H1 (cell line): ENCODE measurements at regions not wholly inside any gene's neighbourhood (a gene's known extent, or its start where the extent isn't known, plus 50 kb on each side); places are given as distances from the start of the nearest gene placed in this dataset.

Source experiments
- CTCF ChIA-PET: fragments of 300-600 bp; sonication (Branson Sonifier 250); formaldehyde crosslinking; loops from one replicate; lab custom pipeline; 2021; ENCODE audit not compliant: partially characterized antibody; lab: Charles Lee
- POLR2A ChIA-PET: fragments of 300-600 bp; sonication (Branson Sonifier 250); formaldehyde crosslinking; loops from one replicate; lab custom pipeline; 2021; ENCODE audit warnings: inconsistent platforms; ENCODE audit not compliant: partially characterized antibody; lab: Charles Lee
- DNase-seq, 2 experiments: peaks; one replicate each; pipeline versions ENCODE4 v3.0.0 to v3.0.0-alpha.2; 2010 to 2022; ENCODE audit warnings: low spot score in 2 of 2, low read depth in 1 of 2, mixed read lengths in 1 of 2
- FAIRE-seq: peaks from 2 replicates; lab custom pipeline; 2011; peaks lifted over from hg19 to GRCh38; lab: Jason Lieb, UNC
- H2AFZ ChIP-seq: 2 replicates; pipeline ENCODE4 v1.8.1; 2012; ENCODE audit warnings: low read length, inconsistent platforms
- H2AK5ac ChIP-seq: 2 replicates; pipeline ENCODE4 v1.6.1; 2013; ENCODE audit warnings: low read depth, low read length
- H2BK120ac ChIP-seq: replicated peaks from 2 replicates; pipeline ENCODE3; 2013; ENCODE audit warnings: low read depth, low read length, inconsistent platforms
- H2BK12ac ChIP-seq: 2 replicates; pipeline ENCODE4 v1.6.1; 2013; ENCODE audit warnings: low read depth, low read length
- H2BK15ac ChIP-seq: 2 replicates; pipeline ENCODE4 v1.6.1; 2013; ENCODE audit warnings: low read length
- H2BK20ac ChIP-seq: 2 replicates; pipeline ENCODE4 v1.6.1; 2013; ENCODE audit warnings: low read length
- H2BK5ac ChIP-seq: 2 replicates; pipeline ENCODE4 v1.6.1; 2013; ENCODE audit warnings: low read depth, low read length
- H3K14ac ChIP-seq: 2 replicates; pipeline ENCODE4 v1.6.1; 2013; ENCODE audit warnings: inconsistent platforms; ENCODE audit not compliant: insufficient read length
- H3K18ac ChIP-seq: 2 replicates; pipeline ENCODE4 v1.6.1; 2013; ENCODE audit warnings: low read length; ENCODE audit errors: extremely low read depth
- H3K23ac ChIP-seq: 2 replicates; pipeline ENCODE4 v1.6.1; 2013; ENCODE audit warnings: inconsistent platforms; ENCODE audit not compliant: insufficient read length
- H3K23me2 ChIP-seq: 2 replicates; pipeline ENCODE4 v1.6.1; 2013; ENCODE audit warnings: low read depth, low read length
- H3K27ac ChIP-seq: 2 replicates; pipeline ENCODE4 v1.6.1; 2011; ENCODE audit warnings: low read depth, low read length, inconsistent platforms
- H3K27me3 ChIP-seq, 4 experiments: replicated peaks in 1 of 4; 1 replicate in 1 of 4; 2 replicates in 3 of 4; pipeline versions ENCODE4 v1.6.1 to v1.8.1; 2011 to 2013; ENCODE audit warnings: low read length in 3 of 4, mild to moderate bottlenecking in 3 of 4, inconsistent platforms in 2 of 4, mixed read lengths in 2 of 4, moderate library complexity in 1 of 4; ENCODE audit not compliant: control insufficient read depth in 3 of 4, insufficient read depth in 3 of 4; ENCODE audit errors: extremely low read depth in 1 of 4
- H3K36me3 ChIP-seq, 4 experiments: 2 replicates each; pipeline versions ENCODE4 v1.6.1 to v1.8.1; 2011 to 2013; ENCODE audit warnings: mild to moderate bottlenecking in 4 of 4, low read length in 3 of 4, moderate library complexity in 2 of 4, control low read depth in 1 of 4, inconsistent platforms in 1 of 4; ENCODE audit not compliant: insufficient read depth in 4 of 4, control insufficient read depth in 2 of 4
- H3K4ac ChIP-seq: replicated peaks from 2 replicates; pipeline ENCODE3; 2013; ENCODE audit warnings: low read length, low read depth, mixed read lengths, inconsistent platforms; ENCODE audit not compliant: insufficient read length
- H3K4me1 ChIP-seq, 4 experiments: replicated peaks in 1 of 4; 1 replicate in 1 of 4; 2 replicates in 3 of 4; pipeline versions ENCODE4 v1.6.1 to v1.8.1; 2011 to 2013; ENCODE audit warnings: low read length in 3 of 4, inconsistent platforms in 2 of 4, mixed read lengths in 1 of 4; ENCODE audit not compliant: insufficient read depth in 4 of 4, control insufficient read depth in 3 of 4
- H3K4me2 ChIP-seq, 2 experiments: 2 replicates each; pipeline versions ENCODE4 v1.6.1 to v1.8.1; 2011 to 2013; ENCODE audit warnings: low read depth in 2 of 2, low read length in 2 of 2, control low read depth in 1 of 2, inconsistent platforms in 1 of 2, mild to moderate bottlenecking in 1 of 2; ENCODE audit not compliant: insufficient read depth in 1 of 2
- H3K4me3 ChIP-seq, 4 experiments: fragments of 200-600, 300-600 bp in 1 of 4; sonication (generic), shearing (Covaris generic), sonication (Bioruptor Twin) in 1 of 4; 2 replicates each; pipeline versions ENCODE4 v1.5.1 to v1.8.1; 2011 to 2016; ENCODE audit warnings: low read length in 4 of 4, low read depth in 3 of 4, control low read depth in 2 of 4, inconsistent platforms in 2 of 4, mild to moderate bottlenecking in 2 of 4, mixed read lengths in 1 of 4, moderate library complexity in 1 of 4; ENCODE audit not compliant: insufficient read depth in 2 of 4; ENCODE audit errors: extremely low read depth in 1 of 4
- H3K56ac ChIP-seq: replicated peaks from 2 replicates; pipeline ENCODE3; 2013; ENCODE audit warnings: low read depth, mild to moderate bottlenecking, mixed read lengths, low read length, inconsistent platforms; ENCODE audit not compliant: insufficient read length
- H3K79me1 ChIP-seq: 2 replicates; pipeline ENCODE4 v1.6.1; 2013; ENCODE audit warnings: low read depth, low read length, control low read depth
- H3K79me2 ChIP-seq, 2 experiments: 2 replicates each; pipeline versions ENCODE4 v1.6.1 to v1.8.1; 2012 to 2013; ENCODE audit warnings: low read length in 2 of 2, mild to moderate bottlenecking in 2 of 2, inconsistent platforms in 1 of 2; ENCODE audit not compliant: insufficient read depth in 2 of 2, control insufficient read depth in 1 of 2
- H3K9ac ChIP-seq, 4 experiments: replicated peaks in 1 of 4; 1 replicate in 1 of 4; 2 replicates in 3 of 4; pipeline versions ENCODE4 v1.6.1 to v1.8.1; 2011 to 2013; ENCODE audit warnings: low read depth in 3 of 4, low read length in 3 of 4, control low read depth in 2 of 4, mild to moderate bottlenecking in 2 of 4, moderate library complexity in 2 of 4, inconsistent platforms in 1 of 4; ENCODE audit errors: extremely low read depth in 1 of 4
- H3K9me3 ChIP-seq, 2 experiments: 2 replicates each; pipeline versions ENCODE4 v1.6.1 to v1.8.1; 2012 to 2013; ENCODE audit warnings: mild to moderate bottlenecking in 2 of 2, moderate library complexity in 2 of 2, control low read depth in 1 of 2, inconsistent platforms in 1 of 2, low read depth in 1 of 2, low read length in 1 of 2, mixed read lengths in 1 of 2; ENCODE audit not compliant: insufficient read depth in 2 of 2
- H4K20me1 ChIP-seq, 2 experiments: replicated peaks in 1 of 2; 2 replicates each; pipeline versions ENCODE3 to v1.8.1; 2011 to 2013; ENCODE audit warnings: inconsistent platforms in 2 of 2, low read length in 2 of 2, mild to moderate bottlenecking in 1 of 2; ENCODE audit not compliant: insufficient read depth in 2 of 2, control insufficient read depth in 1 of 2
- H4K5ac ChIP-seq: 2 replicates; pipeline ENCODE4 v1.6.1; 2013; ENCODE audit warnings: low read length, low read depth, mixed read lengths, inconsistent platforms; ENCODE audit not compliant: insufficient read length
- H4K8ac ChIP-seq: 2 replicates; pipeline ENCODE4 v1.8.0; 2013; ENCODE audit warnings: mild to moderate bottlenecking, moderate library complexity, low read length, inconsistent platforms; ENCODE audit not compliant: insufficient read depth; ENCODE audit errors: extremely low read depth
- H4K91ac ChIP-seq: replicated peaks from 2 replicates; pipeline ENCODE3; 2013; ENCODE audit warnings: low read length, mixed read lengths, inconsistent platforms; ENCODE audit not compliant: insufficient read length
- ATF2 ChIP-seq: IDR thresholded peaks from 2 replicates; pipeline ENCODE4 v1.6.1; 2012; ENCODE audit warnings: low read length, inconsistent platforms
- BCL11A ChIP-seq, 2 experiments: IDR thresholded peaks; one replicate each; pipeline ENCODE4 v1.6.1; 2011; ENCODE audit warnings: low read depth in 2 of 2, low read length in 2 of 2, mild to moderate bottlenecking in 2 of 2
- CEBPB ChIP-seq: IDR thresholded peaks from 2 replicates; pipeline ENCODE4 v1.6.1; 2012; ENCODE audit warnings: low read depth, low read length
- EGR1 ChIP-seq: IDR thresholded peaks from 2 replicates; pipeline ENCODE4 v1.6.1; 2011; ENCODE audit warnings: low read depth, low read length, borderline replicate concordance
- EP300 ChIP-seq, 2 experiments: IDR thresholded peaks; 1 replicate in 1 of 2; 2 replicates in 1 of 2; pipeline ENCODE4 v1.6.1; 2011 to 2012; ENCODE audit warnings: low read depth in 2 of 2, low read length in 2 of 2, mild to moderate bottlenecking in 2 of 2, borderline replicate concordance in 1 of 2, inconsistent platforms in 1 of 2, moderate library complexity in 1 of 2
- GTF2F1 ChIP-seq: IDR thresholded peaks from 2 replicates; pipeline ENCODE4 v1.6.1; 2012; ENCODE audit warnings: low read depth, low read length, improper control_type of control experiment, borderline replicate concordance
- JUND ChIP-seq: IDR thresholded peaks from 2 replicates; pipeline ENCODE4 v1.6.1; 2011; ENCODE audit warnings: mild to moderate bottlenecking, improper control_type of control experiment, low read length
- KDM5A ChIP-seq: fragments of 200-600 bp; IDR thresholded peaks from 2 replicates; pipeline ENCODE4 v1.7.1; 2012; ENCODE audit warnings: mild to moderate bottlenecking, low read length, inconsistent platforms, mixed read lengths
- POLR2A ChIP-seq, 2 experiments: IDR thresholded peaks; 1 replicate in 1 of 2; 2 replicates in 1 of 2; pipeline ENCODE4 v1.6.1; 2011; ENCODE audit warnings: low read depth in 2 of 2, low read length in 2 of 2, mild to moderate bottlenecking in 2 of 2; ENCODE audit errors: control extremely low read depth in 1 of 2
- RAD21 ChIP-seq, 2 experiments: IDR thresholded peaks in 1 of 2; conservative IDR thresholded peaks in 1 of 2; 2 replicates each; pipeline ENCODE4 v1.6.1; 2011; ENCODE audit warnings: low read depth in 2 of 2, low read length in 2 of 2, improper control_type of control experiment in 1 of 2, inconsistent platforms in 1 of 2, mild to moderate bottlenecking in 1 of 2, moderate library complexity in 1 of 2
- RBBP5 ChIP-seq: IDR thresholded peaks from 2 replicates; pipeline ENCODE4 v1.7.1; 2012; ENCODE audit warnings: low read depth, mild to moderate bottlenecking, inconsistent platforms, low read length, moderate library complexity, borderline replicate concordance
- SP1 ChIP-seq: IDR thresholded peaks from 2 replicates; pipeline ENCODE4 v1.6.1; 2011; ENCODE audit warnings: low read depth, low read length
- SP2 ChIP-seq: IDR thresholded peaks from 2 replicates; pipeline ENCODE4 v1.6.1; 2012; ENCODE audit warnings: mild to moderate bottlenecking, low read length, inconsistent platforms
- SP4 ChIP-seq: IDR thresholded peaks from 2 replicates; pipeline ENCODE4 v1.6.1; 2012; ENCODE audit warnings: low read length, inconsistent platforms
- YY1 ChIP-seq: IDR thresholded peaks from 2 replicates; pipeline ENCODE4 v1.6.1; 2011; ENCODE audit warnings: low read depth, mild to moderate bottlenecking, low read length
- WGBS, 2 experiments: shearing (Covaris generic) in 1 of 2; methylation state at CpG; one replicate each; pipeline versions ENCODE4 v1.1.6 to v1.1.7; 2013 to 2015; ENCODE audit warnings: low lambda C conversion rate in 2 of 2, mixed read lengths in 2 of 2, inconsistent platforms in 1 of 2, low coverage in 1 of 2, missing lambda C conversion rate in 1 of 2; ENCODE audit not compliant: insufficient replicate concordance in 2 of 2, insufficient coverage in 1 of 2, insufficient read length in 1 of 2; ENCODE audit errors: extremely low coverage in 1 of 2, missing lambda C conversion rate in 1 of 2; 5-methylcytosine and 5-hydroxymethylcytosine counted together

- CTCF ChIA-PET, result no interaction called here
- 0 out of 2 replicates have a peak overlapping the region, but pooled peaks have one; percentile 55 for H2AFZ ChIP-seq
- TF ChIP-seq KDM5A (no peak), RAD21 (IDR thresholded peaks at IDR 0.05 in 1 of 2, conservative IDR thresholded peaks at IDR 0.05 in 1 of 2; ENCODE audit: low read depth in 2 of 2, low read length in 2 of 2) (no peak), SP2 (no peak), RBBP5 (no peak), EP300 (IDR thresholded peaks at IDR 0.05; ENCODE audit: borderline replicate concordance in 1 of 2, low read depth in 2 of 2, low read length in 2 of 2) (no peak), EGR1 (no peak), SP1 (no peak), GTF2F1 (no peak), BCL11A (IDR thresholded peaks at IDR 0.05; ENCODE audit: low read depth in 2 of 2, low read length in 2 of 2) (no peak), YY1 (no peak), CEBPB (no peak), JUND (no peak), SP4 (no peak), POLR2A (IDR thresholded peaks at IDR 0.05; ENCODE audit: control extremely low read depth in 1 of 2, low read depth in 2 of 2, low read length in 2 of 2) (no peak), ATF2 (no peak)
Observed at GRCh38 chr6:94955156-94955555, 622.2 kb upstream of the MANEA start.

More at GRCh38 chr6:94955156-94955555, 622.2 kb upstream of the MANEA start:
- Histone ChIP-seq H3K79me2 (no peaks in the 10 kb centered on the region), H3K79me1 (no peaks in the 10 kb centered on the region), H3K18ac (no peak overlapping the region), H3K23me2 (no peaks in the 10 kb centered on the region), H2BK15ac (no peak overlapping the region), H3K9ac (no peak overlapping the region), H4K91ac (no peak overlapping the region), H3K23ac (no peak overlapping the region), H3K4me2 (no peak overlapping the region), H3K27ac (no peak overlapping the region), H2BK5ac (no peak overlapping the region), H3K4me1 (no peaks in the 10 kb centered on the region), H3K27me3 (no peaks in the 10 kb centered on the region), H3K4ac (no peak overlapping the region), H3K36me3 (no peaks in the 10 kb centered on the region), H4K8ac (no peak overlapping the region), H2BK20ac (no peak overlapping the region), H2AK5ac (no peak overlapping the region), H3K56ac (no peak overlapping the region), H4K5ac (no peak overlapping the region), H3K4me3 (no peak overlapping the region), H2BK120ac (no peak overlapping the region), H3K14ac (no peak overlapping the region), H4K20me1 (no peaks in the 10 kb centered on the region), H3K9me3 (no peaks in the 10 kb centered on the region), H2BK12ac (no peak overlapping the region)
- DNase-seq (no peak), FAIRE-seq (no peak)
- POLR2A ChIA-PET, result no interaction called here
- 100% methylated on average over 1 of the region's 1 CpG; no CpG with 5 or more reads in 1 of the 2 experiments for WGBS, 2 experiments
